Activated CD4-positive, alpha-beta T cell treated with anti-CD3 and anti-CD28 coated beads, Interleukin-2, Interleukin-6, amounts not matched to agents 100 ng/mL and 50 ng/mL, durations not matched to agents 16 hours and 8 hours (primary cell): ENCODE measurements at regions not wholly inside any gene's neighbourhood (a gene's known extent, or its start where the extent isn't known, plus 50 kb on each side); places are given as distances from the start of the nearest gene placed in this dataset.
"Not testable (repeated sequence)": the region's sequence is repeated elsewhere in the genome, so short reads cannot be mapped to it uniquely, and the experiment has no call there.

Source experiments
- DNase-seq: peaks from one replicate; pipeline ENCODE4 v3.0.0-alpha.2; 2020

- DNase-seq, result no peak
Measured at GRCh38 chr12:42030588-42030987, 114.1 kb downstream of the GXYLT1 start.

- DNase-seq, result no peak
Measured at GRCh38 chr12:42027546-42027945, 117.1 kb downstream of the GXYLT1 start.

- DNase-seq, result no peak
Measured at GRCh38 chr12:42024495-42024830, 120.2 kb downstream of the GXYLT1 start.

GRCh38 chr12:42023733-42024494, 120.8 kb downstream of the GXYLT1 start:
- DNase-seq, result peak; percentile 80

- DNase-seq, result not testable (repeated sequence)
Measured at GRCh38 chr12:42021937-42022336, 122.7 kb downstream of the GXYLT1 start.

- no peak for DNase-seq
Measured at GRCh38 chr12:42021469-42021868, 123.2 kb downstream of the GXYLT1 start.

- no peak for DNase-seq
Measured at GRCh38 chr12:42020226-42020625, 124.4 kb downstream of the GXYLT1 start.

- DNase-seq, result no peak
Measured at GRCh38 chr12:42019746-42020145, 124.9 kb downstream of the GXYLT1 start.

GRCh38 chr12:42017051-42017450, 127.6 kb downstream of the GXYLT1 start:
- no peak for DNase-seq

GRCh38 chr12:42015051-42015461, 129.6 kb downstream of the GXYLT1 start:
- no peak for DNase-seq

- not testable (repeated sequence) for DNase-seq
Measured at GRCh38 chr12:42012501-42012900, 132.2 kb downstream of the GXYLT1 start.

- DNase-seq, result no peak
Measured at GRCh38 chr12:42010715-42011114, 134.0 kb downstream of the GXYLT1 start.

- DNase-seq, result no peak
Measured at GRCh38 chr12:42010257-42010656, 134.4 kb downstream of the GXYLT1 start.

GRCh38 chr12:42008996-42009395, 135.7 kb downstream of the GXYLT1 start:
- no peak for DNase-seq

- DNase-seq, result no peak
Measured at GRCh38 chr12:42003031-42003430, 141.6 kb downstream of the GXYLT1 start.

GRCh38 chr12:42002563-42002962, 142.1 kb downstream of the GXYLT1 start:
- DNase-seq, result no peak

- DNase-seq, result no peak
Measured at GRCh38 chr12:41998436-41998835, 146.2 kb downstream of the GXYLT1 start.

- no peak for DNase-seq
Measured at GRCh38 chr12:41993283-41993682, 151.4 kb downstream of the GXYLT1 start.

- no peak for DNase-seq
Measured at GRCh38 chr12:41992692-41993215, 151.9 kb downstream of the GXYLT1 start.

- DNase-seq, result no peak
Measured at GRCh38 chr12:41992022-41992421, 152.7 kb downstream of the GXYLT1 start.

GRCh38 chr12:41988715-41989114, 156.0 kb downstream of the GXYLT1 start:
- DNase-seq, result no peak

GRCh38 chr12:41986513-41986912, 158.2 kb downstream of the GXYLT1 start:
- not testable (repeated sequence) for DNase-seq

- DNase-seq, result no peak
Measured at GRCh38 chr12:41983856-41984255, 160.8 kb downstream of the GXYLT1 start.

GRCh38 chr12:41983394-41983793, 161.3 kb downstream of the GXYLT1 start:
- no peak for DNase-seq

- no peak for DNase-seq
Measured at GRCh38 chr12:41981758-41982157, 162.9 kb downstream of the GXYLT1 start.
